ENCODE measurements at regions not wholly inside any gene's neighbourhood (a gene's known extent, or its start where the extent isn't known, plus 50 kb on each side); places are given as distances from the start of the nearest gene placed in this dataset.

DNA sequence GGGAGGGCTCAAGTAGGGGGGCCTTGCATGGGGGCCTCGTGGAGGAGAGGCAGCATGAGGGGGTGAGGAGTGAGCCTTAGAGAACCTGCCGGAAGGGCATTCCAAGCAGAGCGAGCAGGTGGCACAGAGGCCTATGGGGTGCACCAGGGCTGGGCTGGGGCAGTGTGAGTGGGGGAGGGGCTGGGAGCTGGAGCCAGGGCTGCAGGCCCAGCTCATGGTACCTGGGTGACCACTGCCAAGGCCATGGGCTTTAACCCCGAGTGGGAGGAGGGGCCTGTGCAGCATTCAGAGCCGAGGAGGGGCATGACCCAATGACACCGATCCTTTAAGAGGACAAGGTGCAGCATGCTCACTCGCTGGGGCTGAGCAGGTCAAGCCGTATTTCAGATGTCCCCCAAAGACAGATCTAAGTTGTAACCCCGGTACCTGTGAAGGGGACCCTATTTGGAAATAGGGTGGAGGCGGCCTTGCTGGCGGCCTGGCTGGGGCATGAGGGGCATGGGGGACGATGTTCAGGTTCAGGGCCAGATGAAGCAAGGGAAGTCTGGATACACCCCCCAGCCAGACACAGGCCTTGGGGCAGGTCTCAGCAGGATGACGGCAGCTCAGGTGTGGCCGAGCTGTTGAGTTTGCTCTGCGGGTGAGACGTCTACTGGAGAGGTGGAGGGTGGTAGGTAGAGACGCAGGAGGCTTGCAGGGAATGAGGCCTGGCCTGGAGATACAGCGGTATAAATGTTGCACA lies 137.0 kb downstream of the CPZ start:
- no peaks in the 10 kb centered on the region for H3K4me1 ChIP-seq (replicated peaks)
- no peaks in the 10 kb centered on the region for H3K9me3 ChIP-seq
- H3K27ac ChIP-seq = no peak overlapping the region
- TF ChIP-seq, protein P1, sequence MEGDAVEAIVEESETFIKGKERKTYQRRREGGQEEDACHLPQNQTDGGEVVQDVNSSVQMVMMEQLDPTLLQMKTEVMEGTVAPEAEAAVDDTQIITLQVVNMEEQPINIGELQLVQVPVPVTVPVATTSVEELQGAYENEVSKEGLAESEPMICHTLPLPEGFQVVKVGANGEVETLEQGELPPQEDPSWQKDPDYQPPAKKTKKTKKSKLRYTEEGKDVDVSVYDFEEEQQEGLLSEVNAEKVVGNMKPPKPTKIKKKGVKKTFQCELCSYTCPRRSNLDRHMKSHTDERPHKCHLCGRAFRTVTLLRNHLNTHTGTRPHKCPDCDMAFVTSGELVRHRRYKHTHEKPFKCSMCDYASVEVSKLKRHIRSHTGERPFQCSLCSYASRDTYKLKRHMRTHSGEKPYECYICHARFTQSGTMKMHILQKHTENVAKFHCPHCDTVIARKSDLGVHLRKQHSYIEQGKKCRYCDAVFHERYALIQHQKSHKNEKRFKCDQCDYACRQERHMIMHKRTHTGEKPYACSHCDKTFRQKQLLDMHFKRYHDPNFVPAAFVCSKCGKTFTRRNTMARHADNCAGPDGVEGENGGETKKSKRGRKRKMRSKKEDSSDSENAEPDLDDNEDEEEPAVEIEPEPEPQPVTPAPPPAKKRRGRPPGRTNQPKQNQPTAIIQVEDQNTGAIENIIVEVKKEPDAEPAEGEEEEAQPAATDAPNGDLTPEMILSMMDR (IDR thresholded peaks at IDR 0.05) = no peak
- TF ChIP-seq POLR2AphosphoS5 (IDR thresholded peaks at IDR 0.05) (no peak), POLR2A (IDR thresholded peaks at IDR 0.05) (no peak)
- DNase-seq (ENCODE audit: low spot score) = no peak
- WGBS = 89% methylated on average over 18 of the region's 18 CpGs
- no peak overlapping the region for H3K4me3 ChIP-seq
- intact Hi-C loops (cut with DNase I) = no loop called here
- H3K27me3 ChIP-seq (replicated peaks; ENCODE audit: insufficient read depth) = peaks cover 4% of the 10 kb centered on the region
- no peaks in the 10 kb centered on the region for H3K36me3 ChIP-seq

DNA sequence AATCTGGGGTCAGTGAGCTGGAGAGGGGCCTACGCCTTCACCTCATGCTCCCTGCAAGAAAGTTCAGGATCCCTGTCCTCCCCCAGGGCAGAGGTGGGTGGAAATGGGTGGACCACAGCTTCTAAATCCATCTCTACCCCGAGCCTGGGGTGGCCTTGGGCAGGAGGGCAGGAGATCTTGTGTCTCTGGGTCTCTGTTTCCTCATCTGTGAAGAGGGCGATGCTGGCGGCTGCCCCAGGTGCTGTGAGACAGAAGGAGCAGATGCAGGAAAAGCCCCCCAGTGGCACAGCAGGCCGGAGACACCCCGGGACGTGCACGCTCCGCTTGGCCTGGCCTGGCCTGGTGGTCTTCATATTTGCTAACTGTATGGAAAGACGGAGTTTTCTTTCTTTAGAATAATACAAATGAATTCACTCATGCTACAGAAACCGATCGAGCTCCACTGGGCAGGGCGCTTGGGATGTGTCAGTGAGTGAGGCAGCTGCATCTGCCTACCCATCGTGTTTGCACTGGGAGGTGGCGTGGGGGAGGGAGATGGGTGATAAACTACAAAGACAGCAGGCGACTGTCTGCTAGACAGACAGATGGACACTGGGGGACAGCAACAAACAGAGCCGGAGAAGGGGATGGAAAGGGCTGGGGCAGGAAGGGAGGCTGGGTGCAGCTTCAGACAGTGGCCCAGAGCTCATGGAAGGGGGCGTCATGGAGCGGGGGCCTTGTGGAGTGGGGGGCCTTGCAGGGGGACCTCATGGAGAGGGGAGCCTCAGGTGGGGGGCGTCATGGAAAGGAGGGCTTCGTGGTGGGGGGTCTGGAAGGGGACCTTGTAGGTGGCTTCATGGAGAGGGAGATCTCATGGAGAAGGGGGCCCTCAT lies 136.2 kb downstream of the CPZ start:
- 77% methylated on average over 19 of the region's 21 CpGs for WGBS
- Histone ChIP-seq H3K27me3 (replicated peaks; ENCODE audit: insufficient read depth) (peaks cover 4% of the 10 kb centered on the region), H3K4me3 (no peak overlapping the region), H3K9me3 (no peaks in the 10 kb centered on the region), H3K27ac (no peak overlapping the region), H3K4me1 (replicated peaks) (no peaks in the 10 kb centered on the region), H3K36me3 (no peaks in the 10 kb centered on the region)
- no peak for DNase-seq (ENCODE audit: low spot score)
- no peak for TF ChIP-seq POLR2AphosphoS5 (IDR thresholded peaks at IDR 0.05)
- TF ChIP-seq, protein P1 (IDR thresholded peaks at IDR 0.05) = no peak
- no peak for TF ChIP-seq POLR2A (IDR thresholded peaks at IDR 0.05)
- intact Hi-C loops (cut with DNase I) = no loop called here

DNA sequence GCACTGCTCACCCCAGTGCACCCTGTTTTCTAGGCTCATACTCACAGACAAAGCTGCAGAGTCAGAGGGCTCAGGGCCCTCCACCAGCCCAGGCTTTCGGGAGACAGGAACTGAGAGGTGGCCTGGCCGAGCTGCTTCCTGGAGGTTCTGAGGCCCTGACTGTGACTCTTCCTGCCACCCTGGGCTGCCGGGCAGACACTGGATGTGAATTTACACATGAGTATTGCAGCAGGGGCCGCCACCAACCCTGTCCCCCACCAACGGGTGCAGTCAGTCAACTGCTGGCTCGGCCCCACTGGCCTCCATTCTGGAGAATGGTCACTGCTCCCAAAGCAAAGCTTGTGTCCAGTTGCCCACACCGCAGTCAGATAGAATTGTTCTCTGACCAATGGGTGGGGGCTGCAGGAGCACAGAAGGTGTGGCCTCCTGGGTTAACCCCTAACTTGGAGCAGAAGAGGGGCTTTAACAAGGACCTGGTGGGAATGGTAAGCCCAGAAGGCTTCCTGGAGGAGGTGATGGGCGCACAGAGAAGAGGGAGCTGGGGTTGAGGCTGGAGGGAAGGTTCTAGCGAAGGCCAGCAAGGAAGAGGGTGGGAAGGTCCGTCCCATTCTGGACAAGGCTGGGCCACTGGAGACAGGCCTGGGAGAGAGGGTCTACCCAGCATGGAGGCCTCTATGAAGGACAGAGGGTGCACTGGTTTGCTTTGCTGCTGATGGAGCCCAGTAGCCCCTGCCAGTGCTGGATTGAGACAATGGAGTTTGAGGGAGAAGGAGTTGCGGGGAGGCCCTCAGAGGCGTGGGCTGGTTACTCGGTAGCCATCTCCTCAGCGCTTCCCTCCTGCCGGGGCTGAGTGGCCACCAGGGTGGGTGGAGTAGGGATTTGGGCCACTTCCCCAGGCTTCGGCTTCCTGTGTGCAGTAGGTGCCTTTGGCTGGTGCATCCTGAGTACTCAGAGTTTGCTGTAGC lies 135.3 kb downstream of the CPZ start:
- Histone ChIP-seq H3K4me3 (no peak overlapping the region), H3K4me1 (replicated peaks) (no peaks in the 10 kb centered on the region), H3K27ac (no peak overlapping the region), H3K9me3 (no peaks in the 10 kb centered on the region), H3K27me3 (replicated peaks; ENCODE audit: insufficient read depth) (peaks cover 4% of the 10 kb centered on the region), H3K36me3 (no peaks in the 10 kb centered on the region)
- TF ChIP-seq POLR2A (IDR thresholded peaks at IDR 0.05) = no peak
- TF ChIP-seq, protein P1 (IDR thresholded peaks at IDR 0.05) = no peak
- no peak for TF ChIP-seq POLR2AphosphoS5 (IDR thresholded peaks at IDR 0.05)
- 76% methylated on average over 16 of the region's 16 CpGs for WGBS
- no peak for DNase-seq (ENCODE audit: low spot score)
- intact Hi-C loops (cut with DNase I) = no loop called here

DNA sequence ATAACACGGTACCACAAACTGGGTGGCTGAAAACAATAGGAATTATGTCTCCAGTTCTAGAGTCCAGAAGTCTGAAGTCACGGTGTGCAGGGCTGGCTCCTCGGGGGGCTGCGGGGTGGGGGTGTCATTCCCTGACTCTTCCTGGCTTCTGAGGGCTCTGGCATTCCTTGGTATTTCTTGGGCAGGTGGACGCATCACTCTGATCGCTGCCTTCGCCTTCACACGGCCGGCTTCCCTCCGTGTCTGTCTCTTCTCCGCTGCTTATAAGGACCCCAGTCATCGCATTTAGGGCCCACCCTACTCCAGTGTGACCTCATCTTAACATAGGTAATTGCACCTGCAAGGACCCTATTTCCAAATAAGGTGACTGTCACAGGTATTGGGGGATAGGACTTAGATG lies 134.6 kb downstream of the CPZ start:
- Histone ChIP-seq H3K4me3 (no peak overlapping the region), H3K27me3 (replicated peaks; ENCODE audit: insufficient read depth) (peaks cover 4% of the 10 kb centered on the region), H3K9me3 (no peaks in the 10 kb centered on the region), H3K27ac (no peak overlapping the region), H3K4me1 (replicated peaks) (no peaks in the 10 kb centered on the region), H3K36me3 (no peaks in the 10 kb centered on the region)
- DNase-seq (ENCODE audit: low spot score) = no peak
- 53% methylated on average over 12 of the region's 12 CpGs for WGBS
- intact Hi-C loops (cut with DNase I) = no loop called here
- TF ChIP-seq POLR2AphosphoS5 (IDR thresholded peaks at IDR 0.05) (no peak), POLR2A (IDR thresholded peaks at IDR 0.05) (no peak)
- TF ChIP-seq, protein P1 (IDR thresholded peaks at IDR 0.05) = no peak
